Mucosa of rectum (tissue), 2 donors: ENCODE measurements at regions not wholly inside any gene's neighbourhood (a gene's known extent, or its start where the extent isn't known, plus 50 kb on each side); places are given as distances from the start of the nearest gene placed in this dataset.
"Not testable (repeated sequence)": the region's sequence is repeated elsewhere in the genome, so short reads cannot be mapped to it uniquely, and the experiment has no call there.

Experiments used
- H3K27ac ChIP-seq, 2 donors: one replicate each; pipeline ENCODE4 v1.7.0; 2013; ENCODE audit warnings: inconsistent platforms in 2 of 2, low read depth in 2 of 2, low read length in 2 of 2
- H3K27me3 ChIP-seq, 2 donors: one replicate each; pipeline ENCODE4 v1.7.0; 2013; ENCODE audit warnings: low read length in 2 of 2; ENCODE audit not compliant: control insufficient read depth in 2 of 2, insufficient read depth in 2 of 2
- H3K36me3 ChIP-seq, 2 donors: one replicate each; pipeline ENCODE4 v1.7.0; 2013; ENCODE audit warnings: low read length in 2 of 2; ENCODE audit not compliant: control insufficient read depth in 2 of 2, insufficient read depth in 2 of 2
- H3K4me1 ChIP-seq, 2 donors: one replicate each; pipeline ENCODE4 v1.7.0; 2013; ENCODE audit warnings: low read length in 2 of 2, mild to moderate bottlenecking in 1 of 2; ENCODE audit not compliant: control insufficient read depth in 2 of 2, insufficient read depth in 2 of 2
- H3K4me3 ChIP-seq, 2 donors: one replicate each; pipeline ENCODE4 v1.7.0; 2013; ENCODE audit warnings: low read length in 2 of 2
- H3K9ac ChIP-seq, 2 donors: one replicate each; pipeline ENCODE4 v1.7.0; 2013; ENCODE audit warnings: low read length in 2 of 2, low read depth in 1 of 2, mild to moderate bottlenecking in 1 of 2
- H3K9me3 ChIP-seq, 2 donors: one replicate each; pipeline ENCODE4 v1.7.0; 2013; ENCODE audit warnings: low read length in 2 of 2; ENCODE audit not compliant: control insufficient read depth in 2 of 2
- donor health status: healthy.
- donor health status: Normal muscosa, but diverticular disease.

DNA sequence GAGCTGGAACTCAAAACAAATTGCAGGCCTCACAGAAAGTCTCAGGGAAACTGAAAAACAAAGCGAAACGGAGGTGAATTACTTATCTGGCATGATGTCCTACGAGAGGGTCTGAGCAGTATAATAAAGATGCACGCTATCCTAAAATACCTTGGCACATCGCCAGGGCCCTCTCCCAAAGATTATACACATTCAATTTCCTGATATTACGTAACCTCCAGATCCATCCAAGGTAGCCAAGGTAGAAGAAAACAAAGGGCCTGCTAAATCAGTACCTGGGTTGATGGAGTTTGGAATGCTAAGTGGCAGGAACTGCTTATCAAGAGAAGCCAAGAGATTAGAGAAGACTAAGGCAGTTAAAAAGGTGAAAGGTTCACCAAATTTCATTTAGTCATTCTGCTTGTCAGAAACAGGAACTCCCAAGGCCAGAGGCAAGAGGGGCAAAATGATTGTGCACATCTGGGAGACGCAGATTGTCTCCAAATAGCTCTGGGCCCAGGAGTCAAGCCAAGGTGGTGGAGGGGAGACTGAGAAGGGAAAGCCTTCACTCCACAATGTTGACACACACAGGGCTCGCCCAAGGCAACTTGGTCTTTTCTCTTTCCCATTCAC lies 236.8 kb upstream of the ATP5MC3 start:
- H3K4me3 ChIP-seq = no peak overlapping the region
- H3K36me3 ChIP-seq = no peaks in the 10 kb centered on the region
- no peaks in the 10 kb centered on the region for H3K4me1 ChIP-seq
- no peaks in the 10 kb centered on the region for H3K27me3 ChIP-seq
- H3K27ac ChIP-seq = no peak overlapping the region
- no peaks in the 10 kb centered on the region for H3K9me3 ChIP-seq
- H3K9ac ChIP-seq = no peak overlapping the region

DNA sequence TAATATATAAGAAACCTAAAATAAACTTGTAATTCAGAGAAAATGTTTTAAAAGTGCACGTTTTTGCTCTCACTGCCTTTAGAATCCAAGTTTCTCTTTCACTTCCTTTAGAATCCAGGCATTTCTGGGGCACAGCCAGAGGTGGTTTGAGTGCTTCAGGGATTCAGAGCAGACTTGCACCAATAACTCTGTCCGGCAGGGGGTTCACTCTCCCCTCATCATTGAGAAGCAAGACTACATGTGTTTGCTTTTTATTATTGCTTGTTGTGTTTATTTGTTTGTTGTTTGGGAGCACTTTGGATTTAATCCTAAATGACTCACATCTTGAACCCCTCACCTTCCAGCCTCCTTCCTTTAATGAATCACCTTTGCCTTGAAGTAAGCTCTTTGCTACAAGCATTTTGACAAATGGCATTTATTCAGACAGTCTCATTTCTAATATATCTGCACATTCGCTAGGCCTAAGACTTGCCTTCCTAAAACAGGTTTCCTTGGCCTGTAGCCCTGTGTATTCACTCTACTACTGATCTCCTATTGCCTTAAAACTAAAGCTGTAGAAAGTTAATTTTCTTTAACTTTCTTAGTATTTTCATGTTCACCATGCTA lies 233.5 kb upstream of the ATP5MC3 start:
- Histone ChIP-seq H3K9me3 (no peaks in the 10 kb centered on the region), H3K27me3 (no peaks in the 10 kb centered on the region), H3K27ac (no peak overlapping the region), H3K9ac (no peak overlapping the region), H3K4me1 (no peaks in the 10 kb centered on the region), H3K36me3 (no peaks in the 10 kb centered on the region), H3K4me3 (no peak overlapping the region)

DNA sequence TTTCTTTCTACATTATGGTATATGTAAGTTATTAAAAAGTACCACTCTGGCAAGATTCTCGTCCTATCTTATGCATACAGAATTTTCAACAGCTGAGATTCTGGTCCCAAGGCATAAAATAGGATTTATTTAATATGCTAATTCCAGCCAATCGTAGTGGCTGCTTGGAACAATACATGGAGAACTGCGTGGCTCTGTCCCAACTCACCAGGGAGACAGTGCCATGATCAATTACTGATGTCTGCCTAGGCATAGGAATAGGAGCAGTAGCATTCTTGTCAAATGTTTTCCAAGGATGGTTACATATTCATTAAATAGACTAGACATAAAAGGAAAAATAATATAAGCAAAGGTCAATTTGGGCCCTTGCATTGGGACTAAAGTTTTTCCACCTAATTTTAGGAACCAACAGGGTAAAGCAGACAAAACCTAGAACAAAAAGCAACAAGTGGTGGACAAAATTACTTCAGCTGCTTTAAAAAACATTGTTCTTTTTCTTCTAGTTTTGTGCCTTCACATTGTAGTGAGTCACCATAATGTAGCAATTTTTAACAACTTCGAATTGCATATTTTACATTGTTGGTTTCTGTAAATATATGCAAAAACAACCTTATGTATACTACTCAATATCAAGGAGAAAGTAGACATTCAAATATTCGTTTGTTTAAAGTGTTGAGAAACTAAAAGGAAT lies 232.8 kb upstream of the ATP5MC3 start:
- Histone ChIP-seq H3K27me3 (no peaks in the 10 kb centered on the region), H3K36me3 (no peaks in the 10 kb centered on the region), H3K4me3 (no peak overlapping the region), H3K9me3 (no peaks in the 10 kb centered on the region), H3K27ac (no peak overlapping the region), H3K4me1 (no peaks in the 10 kb centered on the region), H3K9ac (no peak overlapping the region)

DNA sequence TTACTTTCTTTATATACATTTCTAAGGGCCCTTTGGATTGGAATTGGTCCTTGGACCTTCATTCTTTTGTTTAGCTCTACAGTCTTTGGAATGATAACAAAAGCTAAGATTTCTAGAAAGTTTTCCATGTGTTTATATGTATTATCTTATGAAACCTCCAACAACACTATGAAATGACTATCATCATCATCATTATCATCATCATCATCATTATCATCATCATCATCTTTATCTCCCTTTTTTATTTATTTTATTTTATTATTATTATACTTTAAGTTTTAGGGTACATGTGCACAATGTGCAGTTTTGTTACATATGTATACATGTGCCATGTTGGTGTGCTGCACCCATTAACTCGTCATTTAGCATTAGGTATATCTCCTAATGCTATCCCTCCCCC lies 229.4 kb upstream of the ATP5MC3 start:
- H3K9ac ChIP-seq, H3K9me3 ChIP-seq, H3K27me3 ChIP-seq, H3K4me3 ChIP-seq, H3K27ac ChIP-seq, H3K4me1 ChIP-seq, H3K36me3 ChIP-seq: not testable (repeated sequence)

DNA sequence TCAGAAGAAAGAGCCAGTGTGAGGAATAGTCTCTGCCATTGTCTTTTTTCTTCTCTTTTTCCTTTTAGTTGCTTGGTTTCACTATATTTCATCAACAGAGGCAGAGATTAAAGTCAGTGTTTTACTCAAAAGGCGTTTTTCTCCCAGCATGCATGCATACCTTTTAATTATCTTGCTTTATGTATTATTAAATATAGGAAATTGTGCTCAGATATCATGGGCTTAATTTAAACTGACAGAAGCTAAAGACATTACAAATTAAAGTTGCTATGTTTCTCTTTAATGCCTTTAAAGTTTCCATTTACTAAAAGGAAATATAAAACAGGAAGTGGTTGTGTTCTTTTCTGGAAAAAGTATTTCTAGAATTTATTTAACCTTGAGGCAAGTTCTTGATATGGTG lies 223.3 kb upstream of the ATP5MC3 start:
- Histone ChIP-seq H3K9ac (no peak overlapping the region), H3K4me3 (no peak overlapping the region), H3K27me3 (peaks cover 0 to 2% of the 10 kb centered on the region in 2 donors), H3K9me3 (no peaks in the 10 kb centered on the region), H3K4me1 (no peaks in the 10 kb centered on the region), H3K36me3 (no peaks in the 10 kb centered on the region), H3K27ac (no peak overlapping the region)

DNA sequence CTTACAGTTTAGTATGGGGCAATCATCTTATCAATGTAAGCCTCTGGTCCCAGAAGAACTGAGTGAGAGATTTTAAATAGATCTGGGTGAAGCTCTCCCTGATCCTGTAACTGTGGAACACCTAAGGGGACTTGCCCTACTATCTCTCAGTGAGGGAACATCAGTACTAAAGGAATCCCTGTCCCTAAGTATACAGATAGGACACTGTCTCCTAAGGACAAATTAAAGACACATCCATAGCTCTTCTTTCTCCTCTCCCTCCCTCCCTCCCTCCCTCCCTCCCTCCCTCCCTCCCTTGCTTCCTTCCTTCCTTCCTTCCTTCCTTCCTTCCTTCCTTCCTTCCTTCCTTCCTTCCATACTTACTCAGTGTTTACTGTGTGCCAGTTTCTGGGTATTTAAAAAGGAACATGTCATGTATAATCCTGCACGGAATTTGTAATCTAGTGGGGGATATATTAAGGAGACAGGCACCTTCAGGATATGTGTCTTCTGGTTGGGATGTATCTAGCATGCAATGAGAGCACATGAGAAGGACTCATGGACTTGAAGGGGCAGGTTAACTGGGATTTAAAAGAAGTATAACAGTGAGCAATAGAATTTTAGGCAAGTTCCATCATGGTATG lies 222.2 kb upstream of the ATP5MC3 start:
- Histone ChIP-seq H3K27me3 (peaks cover 0 to 2% of the 10 kb centered on the region in 2 donors), H3K36me3 (no peaks in the 10 kb centered on the region), H3K4me3 (no peak overlapping the region), H3K27ac (no peak overlapping the region), H3K4me1 (no peaks in the 10 kb centered on the region), H3K9ac (no peak overlapping the region), H3K9me3 (no peaks in the 10 kb centered on the region)

DNA sequence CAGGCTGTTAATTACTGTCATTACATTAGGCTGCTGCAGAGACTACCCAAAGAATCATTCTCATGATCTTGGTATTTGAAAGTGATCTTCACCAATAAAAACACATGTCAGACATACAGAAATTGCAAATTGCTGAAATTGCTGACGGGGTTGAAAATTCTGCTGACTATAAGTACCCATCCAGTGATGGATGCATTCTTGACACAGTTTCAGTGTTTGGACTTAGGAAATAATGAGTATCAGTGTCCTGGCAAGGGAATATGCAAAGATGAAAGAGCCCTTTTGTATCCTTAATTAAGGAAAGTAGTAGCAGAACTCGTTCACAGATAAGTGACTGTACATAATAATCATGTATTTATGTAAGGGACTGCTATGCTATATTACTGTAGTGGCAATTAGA lies 221.1 kb upstream of the ATP5MC3 start:
- H3K9ac ChIP-seq = no peak overlapping the region
- no peak overlapping the region for H3K4me3 ChIP-seq
- H3K27me3 ChIP-seq = peaks cover 0 to 7% of the 10 kb centered on the region in 2 donors
- H3K36me3 ChIP-seq = no peaks in the 10 kb centered on the region
- H3K27ac ChIP-seq = no peak overlapping the region
- H3K9me3 ChIP-seq = no peaks in the 10 kb centered on the region
- H3K4me1 ChIP-seq = no peaks in the 10 kb centered on the region

DNA sequence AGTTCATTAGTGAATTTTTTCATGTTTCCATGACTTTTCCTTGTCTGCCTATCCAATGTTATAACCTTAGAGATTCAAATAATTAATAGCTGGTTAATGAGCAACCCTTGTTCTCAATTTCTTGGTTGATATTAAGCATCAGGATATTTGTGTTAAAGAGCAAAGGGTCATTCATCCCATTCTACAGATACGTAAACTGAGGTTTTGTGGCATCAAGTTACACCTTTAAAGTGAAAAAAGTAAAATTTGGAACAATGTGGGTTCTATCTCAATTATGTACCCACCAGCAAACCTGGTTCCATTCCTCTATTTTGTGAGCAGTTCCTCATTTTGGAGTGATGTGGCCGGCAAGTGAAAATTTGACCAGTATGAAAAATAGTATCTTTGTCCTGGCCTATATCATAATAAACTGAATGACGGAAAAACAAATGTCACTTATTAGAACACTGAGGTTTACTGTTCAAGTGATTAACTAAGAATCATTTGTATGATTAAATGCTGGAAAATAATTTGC lies 220.5 kb upstream of the ATP5MC3 start:
- Histone ChIP-seq H3K27me3 (peaks cover 0 to 7% of the 10 kb centered on the region in 2 donors), H3K4me1 (no peaks in the 10 kb centered on the region), H3K4me3 (no peak overlapping the region), H3K9me3 (no peaks in the 10 kb centered on the region), H3K27ac (no peak overlapping the region), H3K9ac (no peak overlapping the region), H3K36me3 (no peaks in the 10 kb centered on the region)

DNA sequence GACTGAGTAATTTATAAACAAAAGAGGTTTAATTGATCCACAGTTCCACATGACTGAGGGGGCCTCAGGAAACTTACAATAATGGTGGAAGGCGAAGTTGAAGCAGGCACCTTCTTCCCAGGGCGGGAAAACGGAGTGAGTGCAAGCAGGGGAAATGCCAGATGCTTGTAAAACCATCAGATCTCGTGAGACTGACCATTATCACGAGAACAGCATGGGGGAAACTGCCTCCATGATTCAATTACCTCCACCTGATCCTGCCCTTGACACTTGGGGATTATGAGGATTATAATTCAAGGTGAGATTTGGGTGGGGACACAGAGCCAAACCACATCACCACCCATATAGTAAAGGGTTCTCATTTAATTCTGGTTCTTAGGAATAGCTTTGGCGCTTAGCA lies 219.5 kb upstream of the ATP5MC3 start:
- Histone ChIP-seq H3K9ac (no peak overlapping the region), H3K36me3 (no peaks in the 10 kb centered on the region), H3K27me3 (peaks cover 0 to 7% of the 10 kb centered on the region in 2 donors), H3K9me3 (no peaks in the 10 kb centered on the region), H3K27ac (no peak overlapping the region), H3K4me3 (no peak overlapping the region), H3K4me1 (no peaks in the 10 kb centered on the region)

DNA sequence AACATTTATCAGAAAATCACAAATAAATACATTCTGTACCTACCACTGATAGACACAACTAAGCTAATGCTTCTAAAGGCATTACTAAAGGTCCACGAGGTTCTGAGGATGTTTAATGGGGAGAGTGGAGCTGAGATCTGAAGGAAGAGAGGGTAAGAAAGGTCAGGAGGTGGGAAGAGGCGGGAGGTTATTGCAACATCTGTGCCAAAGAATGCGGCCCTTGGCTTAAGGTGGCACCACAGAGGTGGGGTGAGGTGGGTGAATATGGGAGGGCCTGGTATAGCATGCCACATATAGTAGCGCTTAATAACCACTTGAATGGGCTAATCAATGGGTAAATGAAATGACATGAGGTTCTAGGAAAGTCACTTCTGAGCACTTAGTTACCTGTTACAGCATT lies 217.8 kb upstream of the ATP5MC3 start:
- H3K9ac ChIP-seq = no peak overlapping the region
- no peak overlapping the region for H3K27ac ChIP-seq
- no peaks in the 10 kb centered on the region for H3K4me1 ChIP-seq
- H3K9me3 ChIP-seq = no peaks in the 10 kb centered on the region
- no peaks in the 10 kb centered on the region for H3K36me3 ChIP-seq
- H3K27me3 ChIP-seq = peaks cover 0 to 7% of the 10 kb centered on the region in 2 donors
- no peak overlapping the region for H3K4me3 ChIP-seq
